Activated CD4-positive, alpha-beta memory T cell treated with anti-CD3 and anti-CD28 coated beads, Interleukin-2, amount 10 ng/mL, durations not matched to agents 7 days and 5 days (primary cell): ENCODE measurements at regions not wholly inside any gene's neighbourhood (a gene's known extent, or its start where the extent isn't known, plus 50 kb on each side); places are given as distances from the start of the nearest gene placed in this dataset.

ENCODE experiments used
- CTCF ChIA-PET: fragments of 350-600 bp; sonication (Branson Sonifier 250); formaldehyde crosslinking; loops from one replicate; lab custom pipeline; 2021; ENCODE audit warnings: antibody characterized with exemption, inconsistent platforms; lab: Charles Lee
- POLR2A ChIA-PET: fragments of 350-600 bp; sonication (Branson Sonifier 250); formaldehyde crosslinking; loops from one replicate; lab custom pipeline; 2021; ENCODE audit warnings: antibody characterized with exemption; lab: Charles Lee
- DNase-seq: peaks from one replicate; pipeline ENCODE4 v3.0.0-alpha.2; 2020
- H3K27ac Mint-ChIP-seq: one replicate; pipeline ENCODE4 v1.8.0; 2021; ENCODE audit warnings: mild to moderate bottlenecking, mixed read lengths
- H3K27me3 Mint-ChIP-seq: one replicate; pipeline ENCODE4 v1.8.0; 2021; ENCODE audit warnings: mixed read lengths
- H3K36me3 Mint-ChIP-seq: one replicate; pipeline ENCODE4 v1.8.0; 2021; ENCODE audit warnings: low read depth, mixed read lengths
- H3K4me1 Mint-ChIP-seq: one replicate; pipeline ENCODE4 v1.8.0; 2021; ENCODE audit warnings: mixed read lengths
- H3K4me3 Mint-ChIP-seq: one replicate; pipeline ENCODE4 v1.8.0; 2021; ENCODE audit warnings: mild to moderate bottlenecking, mixed read lengths
- H3K9me3 Mint-ChIP-seq: one replicate; pipeline ENCODE4 v1.8.0; 2021; ENCODE audit warnings: mixed read lengths

- no peak for DNase-seq
- POLR2A ChIA-PET, result no interaction called here
- no peaks in the 10 kb centered on the region for H3K9me3 Mint-ChIP-seq
- no peaks in the 10 kb centered on the region for H3K4me1 Mint-ChIP-seq
- CTCF ChIA-PET, result no interaction called here
- no peak overlapping the region for H3K4me3 Mint-ChIP-seq
- H3K27ac Mint-ChIP-seq, result no peak overlapping the region
- peaks cover 4% of the 10 kb centered on the region for H3K27me3 Mint-ChIP-seq
- H3K36me3 Mint-ChIP-seq, result no peaks in the 10 kb centered on the region
These were observed 51.0 kb upstream of the EGFLAM start for GRCh38 chr5:38207343-38207742.

DNA sequence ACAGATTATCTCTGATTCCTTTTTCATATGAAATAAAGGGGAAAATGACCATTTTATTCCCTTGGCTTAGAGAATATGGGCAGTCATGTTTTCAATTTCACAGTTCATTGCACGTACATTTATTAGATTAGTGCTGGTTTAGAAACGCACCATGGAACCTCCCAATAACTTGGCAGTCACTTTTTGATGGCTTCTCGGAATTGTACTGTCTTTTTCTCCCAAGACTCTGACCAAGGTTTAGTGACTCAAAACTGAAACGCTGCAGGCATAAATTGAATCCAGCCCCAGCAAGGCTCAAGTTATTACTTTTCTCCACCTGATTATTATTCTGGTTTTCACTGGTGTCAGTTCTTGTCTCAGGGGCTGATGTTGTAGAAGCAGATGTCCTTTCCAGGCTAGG, 55.6 kb upstream of the EGFLAM start:
- POLR2A ChIA-PET, result no interaction called here
- CTCF ChIA-PET, result interaction anchor here (1.6 kb wide), 1 partner anchor 10 kb away, joined by 4 read pairs; no protein-coding TSS in a partner anchor
- Mint-ChIP-seq H3K4me3 (no peak overlapping the region), H3K36me3 (no peaks in the 10 kb centered on the region), H3K27me3 (peaks cover 4% of the 10 kb centered on the region), H3K4me1 (no peaks in the 10 kb centered on the region), H3K27ac (no peak overlapping the region), H3K9me3 (no peaks in the 10 kb centered on the region)
- DNase-seq, result no peak

- no peaks in the 10 kb centered on the region for H3K36me3 Mint-ChIP-seq
- POLR2A ChIA-PET, result no interaction called here
- H3K9me3 Mint-ChIP-seq, result no peaks in the 10 kb centered on the region
- H3K4me1 Mint-ChIP-seq, result no peaks in the 10 kb centered on the region
- CTCF ChIA-PET, result interaction anchor here (1.5 kb wide), 1 partner anchor 8 kb away, joined by 6 read pairs; no protein-coding TSS in a partner anchor
- H3K27me3 Mint-ChIP-seq, result peaks cover 6% of the 10 kb centered on the region
- H3K4me3 Mint-ChIP-seq, result no peak overlapping the region
- no peak overlapping the region for H3K27ac Mint-ChIP-seq
- no peak for DNase-seq
These were observed 57.3 kb upstream of the EGFLAM start for GRCh38 chr5:38200872-38201557.

- Mint-ChIP-seq H3K27ac (no peak overlapping the region), H3K9me3 (no peaks in the 10 kb centered on the region), H3K4me3 (no peak overlapping the region), H3K36me3 (no peaks in the 10 kb centered on the region), H3K4me1 (no peaks in the 10 kb centered on the region), H3K27me3 (peaks cover 19% of the 10 kb centered on the region)
- CTCF ChIA-PET, result no interaction called here
- no peak for DNase-seq
- POLR2A ChIA-PET, result no interaction called here
These were observed 61.2 kb upstream of the EGFLAM start for GRCh38 chr5:38197118-38197517.

DNA sequence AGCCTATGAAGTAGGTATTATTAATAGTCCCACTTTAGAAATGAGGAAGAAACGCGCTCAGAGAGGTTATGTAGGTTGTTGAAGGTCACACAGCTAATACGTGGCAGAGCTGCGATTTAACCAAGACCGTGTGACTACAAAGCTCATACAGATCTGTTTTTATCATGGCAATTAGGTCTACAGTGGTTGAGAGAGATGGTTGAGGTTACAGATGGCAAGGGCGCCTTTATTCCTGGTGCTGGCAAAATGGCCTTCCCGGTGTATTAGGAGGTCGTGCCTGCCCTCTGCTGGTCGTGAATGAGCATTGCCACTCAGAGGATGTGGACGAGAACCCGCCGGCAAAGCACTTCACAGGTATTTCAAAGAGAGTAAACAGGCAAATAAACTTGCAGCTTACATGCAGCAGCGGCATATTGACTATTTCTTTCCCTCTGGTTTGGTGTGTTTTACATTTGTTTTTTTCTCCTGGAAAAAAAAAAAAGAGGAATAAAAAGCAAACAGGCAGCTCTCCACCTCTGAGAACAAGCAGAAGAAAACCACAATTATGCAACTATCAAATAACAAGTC, 65.3 kb upstream of the EGFLAM start:
- H3K27ac Mint-ChIP-seq, result no peak overlapping the region

DNA sequence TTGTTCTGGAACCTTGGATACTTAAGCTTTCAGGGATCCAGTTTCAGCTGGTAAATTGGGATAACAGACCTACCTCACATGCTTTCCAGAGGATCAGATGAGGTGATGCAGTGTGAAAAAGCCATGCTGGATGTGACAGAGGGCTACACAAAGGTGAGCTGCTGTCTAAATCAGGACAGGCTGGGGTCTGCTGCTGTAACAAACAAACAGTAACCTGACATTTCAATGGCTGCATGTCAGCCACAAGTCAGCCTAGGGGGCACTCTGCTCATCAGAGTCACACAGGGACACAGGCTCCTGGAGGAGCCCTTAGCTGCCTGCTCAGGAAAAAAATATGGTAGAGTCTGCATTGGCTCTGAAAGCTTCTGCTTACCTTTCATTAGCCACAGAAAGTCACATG, 66.7 kb upstream of the EGFLAM start:
- Mint-ChIP-seq H3K4me1 (no peaks in the 10 kb centered on the region), H3K9me3 (no peaks in the 10 kb centered on the region), H3K27ac (no peak overlapping the region), H3K36me3 (no peaks in the 10 kb centered on the region), H3K4me3 (no peak overlapping the region), H3K27me3 (peaks cover 18% of the 10 kb centered on the region)
- ChIA-PET CTCF (interaction anchor here (0.7 to 4.4 kb wide), 7 partner anchors 14 to 820 kb away, joined by 3 to 33 read pairs (median 4); partner anchors contain the start of gene NUP155), POLR2A (no interaction called here)
- DNase-seq, result no peak

More for the DNA sequence above, 65.3 kb upstream of the EGFLAM start:
- Mint-ChIP-seq H3K36me3 (no peaks in the 10 kb centered on the region), H3K27me3 (peaks cover 19% of the 10 kb centered on the region), H3K4me3 (no peak overlapping the region), H3K9me3 (no peaks in the 10 kb centered on the region), H3K4me1 (no peaks in the 10 kb centered on the region)
- peak; percentile 64 for DNase-seq
- ChIA-PET CTCF (interaction anchor here (0.9 to 4.4 kb wide), 12 partner anchors 9 to 821 kb away, joined by 3 to 33 read pairs (median 4); partner anchors contain the start of gene NUP155), POLR2A (no interaction called here)

GRCh38 chr5:38190111-38190510, 68.2 kb upstream of the EGFLAM start:
- DNase-seq, result no peak
- no peaks in the 10 kb centered on the region for H3K9me3 Mint-ChIP-seq
- H3K4me3 Mint-ChIP-seq, result no peak overlapping the region
- H3K27me3 Mint-ChIP-seq, result peaks cover 15% of the 10 kb centered on the region
- no peak overlapping the region for H3K27ac Mint-ChIP-seq
- H3K36me3 Mint-ChIP-seq, result no peaks in the 10 kb centered on the region
- no peaks in the 10 kb centered on the region for H3K4me1 Mint-ChIP-seq
- ChIA-PET CTCF (interaction anchor here (4.4 kb wide), 1 partner anchor 777 kb away, joined by 33 read pairs; no protein-coding TSS in a partner anchor), POLR2A (no interaction called here)

DNA sequence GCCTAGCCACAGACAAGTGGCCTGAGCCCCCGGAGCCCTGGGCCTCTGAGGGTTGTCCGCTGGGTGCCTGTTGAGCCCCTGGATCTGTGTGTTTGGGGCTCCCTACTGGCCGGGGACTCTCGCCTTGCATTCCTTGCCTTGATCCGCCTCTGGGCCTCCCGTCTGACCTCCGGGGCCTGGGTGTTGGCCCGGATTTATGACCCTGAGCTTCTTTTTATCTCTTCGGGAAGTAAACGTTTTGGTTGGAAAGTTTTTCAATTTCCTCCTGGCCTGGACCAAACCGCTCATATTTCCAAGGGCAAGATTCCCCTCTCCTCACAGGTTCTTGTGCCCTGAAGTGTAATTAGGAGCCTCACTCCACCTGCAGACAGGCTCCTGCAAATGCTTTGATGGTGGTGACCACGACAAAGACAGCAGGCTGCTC, 69.3 kb upstream of the EGFLAM start:
- POLR2A ChIA-PET, result no interaction called here
- DNase-seq, result no peak
- Mint-ChIP-seq H3K27me3 (peaks cover 8% of the 10 kb centered on the region), H3K27ac (no peak overlapping the region), H3K36me3 (no peaks in the 10 kb centered on the region), H3K4me1 (no peaks in the 10 kb centered on the region), H3K9me3 (no peaks in the 10 kb centered on the region), H3K4me3 (no peak overlapping the region)
- CTCF ChIA-PET, result interaction anchor here (0.5 kb wide), 1 partner anchor 1390 kb away, joined by 3 read pairs; no protein-coding TSS in a partner anchor

DNA sequence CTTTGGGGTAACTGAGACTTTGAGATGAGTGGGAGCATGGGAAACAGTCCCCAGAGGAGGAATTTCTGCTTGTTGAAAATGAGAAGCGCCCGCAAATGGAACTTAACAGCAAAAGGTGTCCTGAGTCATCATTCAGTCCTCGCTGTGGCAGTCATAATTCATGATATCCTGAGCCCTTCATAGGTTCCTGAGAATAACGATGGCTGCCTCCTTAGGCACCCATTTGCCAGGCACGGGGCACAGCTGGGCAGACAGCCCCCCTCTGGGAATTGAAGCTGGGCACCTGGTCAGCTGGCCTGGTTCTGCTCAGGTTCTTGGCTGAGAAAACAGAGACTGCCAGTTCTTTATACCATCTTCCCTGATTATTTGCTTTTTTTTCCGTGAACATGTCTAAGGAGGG, 69.8 kb upstream of the EGFLAM start:
- Mint-ChIP-seq H3K9me3 (no peaks in the 10 kb centered on the region), H3K36me3 (no peaks in the 10 kb centered on the region), H3K27me3 (peaks cover 5% of the 10 kb centered on the region), H3K4me1 (no peaks in the 10 kb centered on the region), H3K4me3 (no peak overlapping the region), H3K27ac (no peak overlapping the region)
- POLR2A ChIA-PET, result no interaction called here
- DNase-seq, result no peak
- CTCF ChIA-PET, result no interaction called here

- no peak overlapping the region for H3K4me3 Mint-ChIP-seq
- H3K4me1 Mint-ChIP-seq, result no peaks in the 10 kb centered on the region
- POLR2A ChIA-PET, result no interaction called here
- CTCF ChIA-PET, result no interaction called here
- H3K9me3 Mint-ChIP-seq, result no peaks in the 10 kb centered on the region
- no peaks in the 10 kb centered on the region for H3K27me3 Mint-ChIP-seq
- DNase-seq, result no peak
- H3K27ac Mint-ChIP-seq, result no peak overlapping the region
- no peaks in the 10 kb centered on the region for H3K36me3 Mint-ChIP-seq
These were observed 70.8 kb upstream of the EGFLAM start for GRCh38 chr5:38187532-38187931.

- no peak overlapping the region for H3K4me3 Mint-ChIP-seq
- DNase-seq, result no peak
- no peaks in the 10 kb centered on the region for H3K27me3 Mint-ChIP-seq
- no peaks in the 10 kb centered on the region for H3K9me3 Mint-ChIP-seq
- no peaks in the 10 kb centered on the region for H3K36me3 Mint-ChIP-seq
- no peaks in the 10 kb centered on the region for H3K4me1 Mint-ChIP-seq
- CTCF ChIA-PET, result no interaction called here
- POLR2A ChIA-PET, result no interaction called here
- H3K27ac Mint-ChIP-seq, result no peak overlapping the region
These were observed 73.7 kb upstream of the EGFLAM start for GRCh38 chr5:38184627-38185026.

DNA sequence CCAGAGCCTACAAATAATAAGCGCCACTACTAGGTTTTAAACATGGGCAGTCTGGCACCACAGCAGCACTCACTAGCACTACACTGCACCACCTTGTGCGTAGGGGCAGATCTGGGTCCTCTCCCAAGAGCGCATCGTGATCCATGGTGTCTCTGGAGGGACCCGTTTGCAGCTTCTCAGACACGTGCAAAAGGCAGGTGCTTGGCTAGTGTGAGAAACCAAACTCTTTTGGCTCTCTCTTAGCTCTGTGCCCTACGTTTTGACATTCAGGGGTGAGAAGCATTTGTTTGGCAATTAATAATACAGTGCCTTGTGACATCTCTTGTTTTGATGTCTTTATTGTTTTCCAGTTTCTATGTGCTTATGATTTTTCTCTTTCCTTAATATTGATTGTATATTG, 75.4 kb upstream of the EGFLAM start:
- H3K4me3 Mint-ChIP-seq, result no peak overlapping the region
- no peak overlapping the region for H3K27ac Mint-ChIP-seq
- no peak for DNase-seq
- ChIA-PET POLR2A (no interaction called here), CTCF (no interaction called here)
- no peaks in the 10 kb centered on the region for H3K36me3 Mint-ChIP-seq
- H3K9me3 Mint-ChIP-seq, result no peaks in the 10 kb centered on the region
- no peaks in the 10 kb centered on the region for H3K27me3 Mint-ChIP-seq
- no peaks in the 10 kb centered on the region for H3K4me1 Mint-ChIP-seq

DNA sequence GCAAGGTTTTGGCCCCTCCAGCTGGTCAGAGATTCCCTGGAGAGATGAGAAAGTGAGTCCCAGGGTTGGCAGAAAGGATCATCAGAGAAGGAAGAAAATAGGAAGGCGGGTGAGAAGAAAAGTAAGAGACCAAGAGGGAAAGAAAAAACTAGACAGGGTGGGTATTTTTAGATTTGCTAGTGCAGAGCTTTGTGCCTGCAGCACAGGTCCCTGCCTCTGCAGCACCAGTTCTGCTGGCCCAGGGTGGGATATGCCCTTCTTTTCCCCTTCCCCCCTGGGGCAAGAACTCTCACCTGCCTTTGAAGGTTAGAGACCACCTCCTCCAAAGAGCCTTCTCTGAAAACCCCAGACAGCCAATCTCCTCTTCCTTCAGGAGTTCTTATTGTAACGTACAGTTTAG, 90.3 kb upstream of the EGFLAM start:
- CTCF ChIA-PET, result interaction anchor here (1.1 kb wide), 1 partner anchor 24 kb away, joined by 4 read pairs; no protein-coding TSS in a partner anchor
- no peaks in the 10 kb centered on the region for H3K27me3 Mint-ChIP-seq
- no peaks in the 10 kb centered on the region for H3K9me3 Mint-ChIP-seq
- H3K27ac Mint-ChIP-seq, result no peak overlapping the region
- DNase-seq, result no peak
- no peaks in the 10 kb centered on the region for H3K4me1 Mint-ChIP-seq
- POLR2A ChIA-PET, result no interaction called here
- H3K36me3 Mint-ChIP-seq, result no peaks in the 10 kb centered on the region
- no peak overlapping the region for H3K4me3 Mint-ChIP-seq
